Keratinocyte (primary cell): ENCODE measurements at regions not wholly inside any gene's neighbourhood (a gene's known extent, or its start where the extent isn't known, plus 50 kb on each side); places are given as distances from the start of the nearest gene placed in this dataset.

Source experiments
- DNase-seq: peaks from one replicate; pipeline ENCODE4 v3.0.0-alpha.2; 2011; ENCODE audit warnings: low read depth, missing footprints, low spot score
- FAIRE-seq: peaks from 2 replicates; lab custom pipeline; 2011; peaks lifted over from hg19 to GRCh38; lab: Jason Lieb, UNC
- H2AFZ ChIP-seq: 2 replicates; pipeline ENCODE4 v1.6.0; 2012; ENCODE audit warnings: low read length, control low read depth, inconsistent platforms; ENCODE audit not compliant: control insufficient read depth
- H3K27ac ChIP-seq: 2 replicates; pipeline ENCODE4 v1.5.1; 2011; ENCODE audit warnings: low read length; ENCODE audit not compliant: control insufficient read depth, insufficient read depth
- H3K27me3 ChIP-seq: 3 replicates; pipeline ENCODE4 v1.6.0; 2011; ENCODE audit warnings: low read length; ENCODE audit not compliant: control insufficient read depth, insufficient read depth; ENCODE audit errors: extremely low read depth
- H3K36me3 ChIP-seq, 2 experiments: 2 replicates in 1 of 2; 3 replicates in 1 of 2; pipeline ENCODE4 v1.5.1; 2011; ENCODE audit warnings: low read length in 2 of 2, mild to moderate bottlenecking in 1 of 2; ENCODE audit not compliant: control insufficient read depth in 2 of 2, insufficient read depth in 2 of 2; ENCODE audit errors: extremely low read depth in 1 of 2
- H3K4me1 ChIP-seq: 3 replicates; pipeline ENCODE4 v1.5.1; 2011; ENCODE audit warnings: low read length; ENCODE audit not compliant: control insufficient read depth, insufficient read depth; ENCODE audit errors: extremely low read depth
- H3K4me2 ChIP-seq: 3 replicates; pipeline ENCODE4 v1.6.0; 2011; ENCODE audit warnings: low read depth, low read length; ENCODE audit not compliant: control insufficient read depth, insufficient read depth; ENCODE audit errors: extremely low read depth
- H3K4me3 ChIP-seq, 3 experiments: fragments of 200-600 bp in 1 of 3; sonication (generic) in 1 of 3; 2 replicates in 2 of 3; 3 replicates in 1 of 3; pipeline ENCODE4 v1.5.1; 2011 to 2016; ENCODE audit warnings: low read length in 3 of 3, mild to moderate bottlenecking in 3 of 3, control low read depth in 2 of 3, inconsistent platforms in 1 of 3, low read depth in 1 of 3, mixed read lengths in 1 of 3, mixed run types in 1 of 3, moderate library complexity in 1 of 3; ENCODE audit not compliant: control insufficient read depth in 2 of 3, insufficient read depth in 2 of 3; ENCODE audit errors: extremely low read depth in 1 of 3
- H3K79me2 ChIP-seq: 2 replicates; pipeline ENCODE4 v1.6.0; 2012; ENCODE audit warnings: low read length; ENCODE audit not compliant: control insufficient read depth, insufficient read depth
- H3K9ac ChIP-seq: 3 replicates; pipeline ENCODE4 v1.6.0; 2011; ENCODE audit warnings: low read length; ENCODE audit not compliant: control insufficient read depth, insufficient read depth; ENCODE audit errors: extremely low read depth
- H3K9me1 ChIP-seq: 3 replicates; pipeline ENCODE4 v1.6.0; 2011; ENCODE audit warnings: low read length; ENCODE audit not compliant: control insufficient read depth, insufficient read depth; ENCODE audit errors: extremely low read depth
- H3K9me3 ChIP-seq: 2 replicates; pipeline ENCODE4 v1.5.1; 2012; ENCODE audit warnings: low read depth, low read length; ENCODE audit not compliant: control insufficient read depth
- H4K20me1 ChIP-seq: 3 replicates; pipeline ENCODE4 v1.6.0; 2011; ENCODE audit warnings: low read length; ENCODE audit not compliant: control insufficient read depth, insufficient read depth; ENCODE audit errors: extremely low read depth
- CTCF ChIP-seq, 3 experiments: IDR thresholded peaks in 1 of 3; conservative IDR thresholded peaks in 1 of 3; optimal IDR thresholded peaks in 1 of 3; 2 replicates in 2 of 3; 3 replicates in 1 of 3; pipeline versions ENCODE3 to v1.5.1; 2011; ENCODE audit warnings: low read length in 3 of 3, mild to moderate bottlenecking in 3 of 3, moderate library complexity in 2 of 3, control low read depth in 1 of 3, inconsistent platforms in 1 of 3; ENCODE audit not compliant: insufficient read depth in 2 of 3; ENCODE audit errors: extremely low read depth in 1 of 3
- EZH2 ChIP-seq: IDR thresholded peaks from one replicate; pipeline ENCODE4 v1.6.1; 2012; ENCODE audit warnings: inconsistent platforms, mild to moderate bottlenecking, low read length, moderate library complexity
- dilution Hi-C: fragments of 300-500 bp; cut with MboI; formaldehyde crosslinking; loops from one replicate; pipeline ENCODE4 v1.7.0; 2020; ENCODE audit warnings: low sequenced_read_pairs; ENCODE audit not compliant: extremely low pct_ligation_motif_present

DNA sequence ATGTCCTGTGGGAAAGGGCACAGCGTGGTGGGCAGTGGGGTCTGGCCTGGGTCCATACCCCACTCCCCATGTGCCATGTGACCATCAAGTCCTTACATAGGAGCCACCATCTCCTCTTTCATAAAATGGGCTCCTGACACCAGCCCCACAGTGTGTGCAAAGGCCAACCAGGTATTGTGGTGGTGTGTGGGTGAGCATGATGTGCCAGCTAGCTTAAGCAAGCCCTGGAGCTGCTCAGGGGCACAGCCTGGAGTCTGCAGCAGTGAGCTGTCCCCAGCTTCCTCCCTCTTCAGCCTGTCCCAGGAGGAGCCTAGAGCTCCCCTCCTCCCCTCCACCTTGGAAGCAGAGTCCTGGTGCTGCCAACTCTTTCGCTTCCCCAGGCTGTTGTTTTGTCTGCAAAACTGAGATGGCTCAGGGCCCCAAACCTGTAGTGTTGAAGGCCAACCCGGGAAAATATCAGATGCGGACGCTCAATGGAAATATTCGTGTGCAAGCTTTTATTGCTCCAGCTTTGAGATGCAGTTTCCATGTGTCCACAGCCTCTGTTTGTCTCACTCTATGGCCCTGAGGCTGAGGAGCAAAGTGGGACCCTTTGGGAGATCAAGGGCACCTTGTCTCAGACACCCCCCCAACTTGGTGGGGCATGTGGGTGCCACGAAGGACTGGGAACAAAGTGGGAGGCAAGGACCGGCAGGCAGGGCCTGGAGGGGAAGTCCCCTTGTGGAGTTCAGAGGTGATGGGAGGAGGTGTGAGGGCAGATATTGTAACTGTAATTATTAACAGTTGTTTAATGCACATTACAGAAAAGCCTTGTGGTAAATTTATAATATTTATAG, 92.6 kb downstream of the CTTN start:
- FAIRE-seq (no peak), DNase-seq (no peak)
- H3K9me3 ChIP-seq, result peaks cover 12% of the 10 kb centered on the region
- no peaks in the 10 kb centered on the region for H3K36me3 ChIP-seq
- no peak overlapping the region for H3K27ac ChIP-seq
- H3K27me3 ChIP-seq, result no peaks in the 10 kb centered on the region
- TF ChIP-seq CTCF (optimal IDR thresholded peaks at IDR 0.05 in 1 of 3, IDR thresholded peaks at IDR 0.05 in 1 of 3, conservative IDR thresholded peaks at IDR 0.05 in 1 of 3; ENCODE audit: extremely low read depth in 1 of 3, insufficient read depth in 2 of 3, low read length in 3 of 3), result no peak
- no peak for TF ChIP-seq EZH2
- no peak overlapping the region for H3K4me2 ChIP-seq
- no peaks in the 10 kb centered on the region for H3K9me1 ChIP-seq
- H4K20me1 ChIP-seq, result no peaks in the 10 kb centered on the region
- dilution Hi-C loops, result no loop called here
- no peak overlapping the region for H3K4me3 ChIP-seq
- no peaks in the 10 kb centered on the region for H3K4me1 ChIP-seq
- no peaks in the 10 kb centered on the region for H3K79me2 ChIP-seq
- no peak overlapping the region for H2AFZ ChIP-seq
- no peak overlapping the region for H3K9ac ChIP-seq

DNA sequence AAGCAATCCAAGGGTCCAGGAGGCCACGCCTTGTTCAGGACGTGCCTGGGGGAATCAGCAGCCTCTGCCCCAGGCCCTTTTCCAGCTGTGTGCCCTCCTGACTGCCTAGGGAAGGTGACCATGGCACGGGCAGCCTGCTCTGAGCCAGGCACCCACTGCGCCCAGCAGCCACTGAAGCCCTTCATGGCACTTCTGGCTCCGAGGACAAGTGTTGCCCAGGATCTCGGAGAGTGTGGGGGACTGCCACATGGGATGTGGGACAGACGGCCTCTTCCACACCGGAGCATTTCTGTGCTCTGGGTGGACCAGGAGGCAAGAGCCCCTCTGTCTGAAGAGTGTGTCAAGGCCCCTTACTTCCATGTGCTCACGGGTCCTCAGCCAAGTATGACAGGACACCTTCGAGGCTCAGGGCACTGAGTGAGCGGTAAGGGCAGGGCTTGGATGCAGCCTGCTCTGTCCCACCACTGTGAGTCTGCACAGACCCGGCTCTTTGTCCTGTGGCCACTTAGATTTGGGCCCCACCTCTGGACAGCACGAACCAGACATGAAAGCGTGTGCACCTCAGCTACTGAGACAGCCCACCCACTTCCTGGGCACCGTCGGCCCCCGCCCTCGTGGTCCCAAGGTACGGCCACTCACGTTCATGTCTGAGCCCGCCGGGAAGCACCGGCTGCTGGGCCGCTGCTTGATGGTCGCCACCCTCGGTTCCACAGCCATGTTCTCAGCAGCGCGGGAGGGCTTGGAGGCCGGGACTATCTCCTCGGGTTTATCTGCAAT, 93.6 kb downstream of the CTTN start:
- Histone ChIP-seq H3K9me3 (peaks cover 9% of the 10 kb centered on the region), H2AFZ (no peak overlapping the region), H3K4me1 (no peaks in the 10 kb centered on the region), H3K79me2 (no peaks in the 10 kb centered on the region), H3K27ac (no peak overlapping the region), H3K27me3 (no peaks in the 10 kb centered on the region), H3K36me3 (no peaks in the 10 kb centered on the region), H3K9me1 (no peaks in the 10 kb centered on the region), H3K4me3 (no peak overlapping the region), H3K9ac (no peak overlapping the region), H4K20me1 (no peaks in the 10 kb centered on the region), H3K4me2 (no peak overlapping the region)
- FAIRE-seq (no peak), DNase-seq (no peak)
- TF ChIP-seq CTCF (optimal IDR thresholded peaks at IDR 0.05 in 1 of 3, IDR thresholded peaks at IDR 0.05 in 1 of 3, conservative IDR thresholded peaks at IDR 0.05 in 1 of 3; ENCODE audit: extremely low read depth in 1 of 3, insufficient read depth in 2 of 3, low read length in 3 of 3), result no peak
- no peak for TF ChIP-seq EZH2
- dilution Hi-C loops, result no loop called here
